Body of pancreas (tissue), 4 donors: ENCODE measurements at regions not wholly inside any gene's neighbourhood (a gene's known extent, or its start where the extent isn't known, plus 50 kb on each side); places are given as distances from the start of the nearest gene placed in this dataset.
"Not testable (repeated sequence)": the region's sequence is repeated elsewhere in the genome, so short reads cannot be mapped to it uniquely, and the experiment has no call there.

Experiments
- POLR2A ChIP-seq, 3 donors: fragments of 450-650 bp; IDR thresholded peaks; one replicate each; pipeline ENCODE4 v1.6.1; 2016; ENCODE audit warnings: antibody characterized with exemption in 3 of 3, mild to moderate bottlenecking in 2 of 3
- TF ChIP-seq, protein P1 (sequence below), 7 experiments: fragments of 450-650 bp in 4 of 7; fragments of 200-600 bp in 3 of 7; sonication (generic) in 3 of 7; IDR thresholded peaks; one replicate each; pipeline ENCODE4 v1.5.1; 2016 to 2019; ENCODE audit warnings: antibody characterized with exemption in 7 of 7

DNA sequence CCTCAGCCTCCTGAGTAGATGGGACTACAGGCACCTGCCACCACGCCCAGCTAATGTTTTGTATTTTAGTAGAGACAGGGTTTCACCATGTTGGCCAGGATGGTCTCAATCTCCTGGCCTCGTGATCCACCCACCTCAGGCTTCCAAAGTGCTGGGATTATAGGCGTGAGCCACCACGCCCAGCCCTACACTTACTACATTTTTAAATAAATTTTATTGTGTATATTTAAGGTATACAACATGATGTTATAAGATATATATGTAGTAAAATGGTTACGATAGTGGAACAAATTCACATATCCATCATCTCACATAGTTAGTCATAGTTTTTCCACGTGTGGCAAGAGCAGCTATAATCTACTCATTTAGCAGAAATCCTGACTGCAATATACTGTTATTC, 189.6 kb downstream of the TMEM114 start:
- TF ChIP-seq, protein P1, sequence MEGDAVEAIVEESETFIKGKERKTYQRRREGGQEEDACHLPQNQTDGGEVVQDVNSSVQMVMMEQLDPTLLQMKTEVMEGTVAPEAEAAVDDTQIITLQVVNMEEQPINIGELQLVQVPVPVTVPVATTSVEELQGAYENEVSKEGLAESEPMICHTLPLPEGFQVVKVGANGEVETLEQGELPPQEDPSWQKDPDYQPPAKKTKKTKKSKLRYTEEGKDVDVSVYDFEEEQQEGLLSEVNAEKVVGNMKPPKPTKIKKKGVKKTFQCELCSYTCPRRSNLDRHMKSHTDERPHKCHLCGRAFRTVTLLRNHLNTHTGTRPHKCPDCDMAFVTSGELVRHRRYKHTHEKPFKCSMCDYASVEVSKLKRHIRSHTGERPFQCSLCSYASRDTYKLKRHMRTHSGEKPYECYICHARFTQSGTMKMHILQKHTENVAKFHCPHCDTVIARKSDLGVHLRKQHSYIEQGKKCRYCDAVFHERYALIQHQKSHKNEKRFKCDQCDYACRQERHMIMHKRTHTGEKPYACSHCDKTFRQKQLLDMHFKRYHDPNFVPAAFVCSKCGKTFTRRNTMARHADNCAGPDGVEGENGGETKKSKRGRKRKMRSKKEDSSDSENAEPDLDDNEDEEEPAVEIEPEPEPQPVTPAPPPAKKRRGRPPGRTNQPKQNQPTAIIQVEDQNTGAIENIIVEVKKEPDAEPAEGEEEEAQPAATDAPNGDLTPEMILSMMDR (IDR thresholded peaks at IDR 0.05), result not testable (repeated sequence)
- not testable (repeated sequence) for TF ChIP-seq POLR2A (IDR thresholded peaks at IDR 0.05)
